Adipocyte (in vitro differentiated cells): ENCODE measurements at regions not wholly inside any gene's neighbourhood (a gene's known extent, or its start where the extent isn't known, plus 50 kb on each side); places are given as distances from the start of the nearest gene placed in this dataset.

Experiments used
- DNase-seq: peaks from one replicate; pipeline ENCODE4 v3.0.0-alpha.2; 2015; ENCODE audit warnings: low read depth
- H3K27me3 ChIP-seq: replicated peaks from 2 replicates; pipeline ENCODE4 v1.7.0; 2013; ENCODE audit warnings: mild to moderate bottlenecking, low read length, moderate library complexity; ENCODE audit not compliant: control insufficient read depth, insufficient read depth
- H3K36me3 ChIP-seq: 2 replicates; pipeline ENCODE4 v1.7.0; 2013; ENCODE audit warnings: low read length, mild to moderate bottlenecking, moderate library complexity; ENCODE audit not compliant: control insufficient read depth, insufficient read depth, severe bottlenecking
- H3K4me1 ChIP-seq: 2 replicates; pipeline ENCODE4 v1.7.0; 2013; ENCODE audit warnings: mild to moderate bottlenecking, low read length, moderate library complexity; ENCODE audit not compliant: control insufficient read depth, insufficient read depth
- H3K4me3 ChIP-seq: 2 replicates; pipeline ENCODE4 v1.7.0; 2013; ENCODE audit warnings: mild to moderate bottlenecking, low read length, moderate library complexity
- H3K9ac ChIP-seq: 2 replicates; pipeline ENCODE4 v1.7.0; 2013; ENCODE audit warnings: mild to moderate bottlenecking, low read length, moderate library complexity
- H3K9me3 ChIP-seq: 2 replicates; pipeline ENCODE4 v1.7.0; 2013; ENCODE audit warnings: mild to moderate bottlenecking, low read length, moderate library complexity; ENCODE audit not compliant: control insufficient read depth

DNA sequence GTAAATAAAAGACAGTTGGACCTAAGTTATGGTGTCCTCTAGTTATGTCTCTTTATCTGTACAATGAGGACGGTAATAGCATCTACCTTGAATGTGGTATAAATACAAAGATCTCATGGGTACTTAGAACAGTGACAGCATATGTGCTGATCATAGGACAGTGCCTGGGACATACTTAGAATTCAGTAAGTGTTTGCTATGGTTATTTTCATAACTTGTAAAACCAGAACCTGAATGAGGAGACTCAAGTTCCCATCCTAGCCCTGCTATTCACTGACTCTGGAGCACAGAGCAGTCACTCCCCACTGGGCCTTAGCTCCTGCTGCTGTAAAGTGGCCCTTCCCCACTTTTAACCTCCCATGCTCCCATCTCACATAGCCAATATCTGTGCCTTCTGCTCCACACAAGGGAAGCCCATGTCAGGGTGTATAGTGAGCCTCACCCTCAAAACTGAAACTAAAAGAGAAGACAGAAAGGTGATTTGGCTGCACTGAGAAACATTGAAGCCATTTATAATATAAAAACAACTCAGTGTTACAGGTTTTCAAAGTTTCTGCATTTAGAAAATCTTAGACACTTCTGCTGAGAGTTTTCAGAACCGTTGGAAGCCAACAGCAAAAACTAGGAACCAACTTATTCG lies 225.4 kb upstream of the UBE2E2 start:
- Histone ChIP-seq H3K4me3 (no peak overlapping the region), H3K9ac (no peak overlapping the region), H3K36me3 (no peaks in the 10 kb centered on the region), H3K9me3 (no peaks in the 10 kb centered on the region), H3K27me3 (no peaks in the 10 kb centered on the region), H3K4me1 (no peaks in the 10 kb centered on the region)
- DNase-seq, result no peak

DNA sequence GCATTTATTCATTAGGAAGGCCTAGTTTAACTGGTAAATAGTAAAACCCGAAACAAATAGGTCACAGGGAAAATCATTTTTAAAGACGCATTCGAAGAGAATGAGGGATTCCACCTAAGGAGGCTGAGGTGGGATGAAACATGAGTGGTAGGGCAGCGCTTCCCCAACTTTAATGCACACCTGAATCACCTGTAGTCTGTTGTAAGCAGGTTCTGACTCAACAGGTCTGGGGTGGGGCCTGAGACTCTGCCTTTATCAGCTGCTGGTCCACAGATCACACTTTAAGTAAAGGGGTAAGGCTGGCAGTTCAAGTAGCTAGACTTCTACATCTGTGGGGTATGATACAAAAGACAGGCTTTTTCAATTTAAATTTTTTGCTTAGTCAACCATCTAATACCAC lies 223.5 kb upstream of the UBE2E2 start:
- Histone ChIP-seq H3K9me3 (no peaks in the 10 kb centered on the region), H3K4me1 (peaks cover 7% of the 10 kb centered on the region), H3K4me3 (no peak overlapping the region), H3K36me3 (no peaks in the 10 kb centered on the region), H3K27me3 (no peaks in the 10 kb centered on the region), H3K9ac (no peak overlapping the region)
- peak; percentile 32 for DNase-seq

DNA sequence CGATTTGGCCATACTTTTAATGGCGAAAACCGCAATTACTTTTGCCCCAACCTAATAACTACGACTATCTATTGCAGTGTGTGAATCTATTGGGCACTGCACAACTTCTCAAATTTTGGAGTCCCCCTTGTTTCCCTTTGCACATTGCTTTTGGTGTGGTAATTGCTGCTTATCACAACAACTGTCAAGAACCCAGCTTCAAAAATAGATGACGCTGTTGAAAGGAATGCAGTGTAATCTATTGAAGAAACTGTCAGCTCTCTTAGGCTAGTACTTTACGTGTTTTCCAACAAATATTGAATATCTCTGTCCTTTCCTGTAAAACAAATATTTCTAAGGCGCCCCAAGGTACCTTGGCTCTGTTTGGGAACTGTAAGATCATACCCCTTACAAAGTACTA lies 222.8 kb upstream of the UBE2E2 start:
- no peaks in the 10 kb centered on the region for H3K36me3 ChIP-seq
- DNase-seq, result peak; percentile 28
- H3K9ac ChIP-seq, result no peak overlapping the region
- H3K4me1 ChIP-seq, result peaks cover 7% of the 10 kb centered on the region
- no peak overlapping the region for H3K4me3 ChIP-seq
- H3K27me3 ChIP-seq, result no peaks in the 10 kb centered on the region
- peaks cover 2% of the 10 kb centered on the region for H3K9me3 ChIP-seq

DNA sequence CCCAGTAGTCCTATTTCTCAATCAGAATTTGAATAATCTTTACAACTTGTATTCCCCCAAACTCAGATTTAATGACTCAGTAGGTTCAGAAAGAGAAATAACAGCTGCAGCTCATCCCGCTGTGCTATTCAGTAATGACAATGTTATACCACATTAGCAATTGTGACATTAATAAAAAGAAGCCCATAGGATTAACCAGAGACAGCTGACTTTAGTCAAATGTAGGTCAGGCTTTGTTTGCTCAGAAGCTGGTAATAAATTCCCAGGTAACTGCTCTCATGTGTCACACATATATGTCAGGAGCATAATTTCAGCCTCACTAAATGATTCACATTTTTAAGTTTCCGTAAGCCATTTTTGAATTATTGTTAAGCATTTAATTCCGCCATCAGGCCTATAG lies 222.0 kb upstream of the UBE2E2 start:
- no peak overlapping the region for H3K4me3 ChIP-seq
- no peak overlapping the region for H3K9ac ChIP-seq
- H3K9me3 ChIP-seq, result peaks cover 10% of the 10 kb centered on the region
- DNase-seq, result no peak
- no peaks in the 10 kb centered on the region for H3K27me3 ChIP-seq
- H3K4me1 ChIP-seq, result peaks cover 7% of the 10 kb centered on the region
- no peaks in the 10 kb centered on the region for H3K36me3 ChIP-seq

DNA sequence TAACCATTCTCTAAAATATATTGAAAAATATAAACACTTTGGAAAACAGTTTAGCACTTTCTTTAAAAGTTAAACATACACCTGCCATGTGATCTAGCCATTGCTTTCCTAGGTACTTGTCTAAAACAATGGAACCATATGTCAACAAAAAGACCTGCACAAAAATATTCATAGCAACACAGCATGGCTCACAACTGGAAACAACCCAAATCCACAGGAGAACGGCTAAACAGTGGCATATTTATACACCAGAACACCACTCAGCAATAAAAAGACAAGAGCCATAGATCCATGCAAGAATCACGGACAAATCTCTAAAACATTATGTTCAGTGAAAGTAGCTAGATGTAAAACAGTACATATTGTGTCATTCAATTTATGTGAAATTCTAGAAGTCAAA lies 221.3 kb upstream of the UBE2E2 start:
- H3K9me3 ChIP-seq, result peaks cover 13% of the 10 kb centered on the region
- H3K36me3 ChIP-seq, result no peaks in the 10 kb centered on the region
- peaks cover 7% of the 10 kb centered on the region for H3K4me1 ChIP-seq
- H3K27me3 ChIP-seq, result no peaks in the 10 kb centered on the region
- no peak overlapping the region for H3K4me3 ChIP-seq
- no peak for DNase-seq
- H3K9ac ChIP-seq, result no peak overlapping the region

DNA sequence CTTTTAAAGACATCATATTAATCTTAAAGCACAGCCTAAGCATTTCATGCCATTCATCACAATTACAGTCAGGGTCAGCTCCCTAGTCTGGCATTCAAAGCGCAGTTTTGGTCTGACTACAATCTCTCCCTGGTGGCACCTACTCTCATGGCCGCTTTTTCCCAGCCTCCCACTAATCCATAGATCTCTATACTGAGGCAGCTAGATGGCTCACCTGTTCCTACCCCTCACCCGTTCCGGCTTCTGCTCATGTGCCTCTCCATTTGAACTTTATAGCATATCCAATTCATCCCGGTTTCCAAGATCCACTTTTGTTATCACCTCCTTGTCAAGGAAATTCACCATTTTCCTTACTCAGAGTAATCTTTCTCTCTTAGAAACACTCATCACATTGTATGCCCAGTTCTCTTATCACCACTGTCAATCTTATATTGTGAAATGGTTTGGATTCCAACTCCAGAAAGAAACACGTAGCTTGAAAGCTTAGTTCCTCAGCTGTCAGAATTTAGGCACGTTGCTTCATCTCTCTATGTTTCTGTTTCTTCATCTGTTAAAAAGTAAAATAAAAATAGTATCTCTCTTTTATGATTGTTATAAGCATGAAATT lies 220.0 kb upstream of the UBE2E2 start:
- Histone ChIP-seq H3K27me3 (no peaks in the 10 kb centered on the region), H3K4me3 (no peak overlapping the region), H3K36me3 (no peaks in the 10 kb centered on the region), H3K9ac (no peak overlapping the region), H3K4me1 (peaks cover 7% of the 10 kb centered on the region), H3K9me3 (peaks cover 13% of the 10 kb centered on the region)
- peak; percentile 81 for DNase-seq

DNA sequence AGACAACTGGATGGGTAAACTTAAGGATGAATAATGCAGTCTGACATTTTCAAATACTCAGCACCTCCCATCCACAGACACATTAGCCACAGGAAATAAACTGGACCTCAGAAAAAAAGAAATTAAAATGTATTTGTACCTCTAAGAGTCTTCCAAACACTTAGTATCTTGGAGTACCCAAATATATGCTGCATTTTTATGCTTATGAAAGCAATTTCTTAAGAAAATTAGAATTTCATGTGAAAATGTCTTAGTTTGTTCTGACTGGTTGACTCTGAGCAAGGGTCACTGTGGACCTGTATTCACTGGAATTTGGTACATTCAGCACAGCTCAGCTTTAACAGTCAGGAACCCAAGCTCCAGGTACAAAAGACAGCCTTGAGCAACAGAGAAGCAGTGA lies 216.2 kb upstream of the UBE2E2 start:
- no peak overlapping the region for H3K4me3 ChIP-seq
- peaks cover 13% of the 10 kb centered on the region for H3K4me1 ChIP-seq
- peaks cover 13% of the 10 kb centered on the region for H3K9me3 ChIP-seq
- H3K9ac ChIP-seq, result no peak overlapping the region
- DNase-seq, result no peak
- H3K36me3 ChIP-seq, result no peaks in the 10 kb centered on the region
- H3K27me3 ChIP-seq, result no peaks in the 10 kb centered on the region

DNA sequence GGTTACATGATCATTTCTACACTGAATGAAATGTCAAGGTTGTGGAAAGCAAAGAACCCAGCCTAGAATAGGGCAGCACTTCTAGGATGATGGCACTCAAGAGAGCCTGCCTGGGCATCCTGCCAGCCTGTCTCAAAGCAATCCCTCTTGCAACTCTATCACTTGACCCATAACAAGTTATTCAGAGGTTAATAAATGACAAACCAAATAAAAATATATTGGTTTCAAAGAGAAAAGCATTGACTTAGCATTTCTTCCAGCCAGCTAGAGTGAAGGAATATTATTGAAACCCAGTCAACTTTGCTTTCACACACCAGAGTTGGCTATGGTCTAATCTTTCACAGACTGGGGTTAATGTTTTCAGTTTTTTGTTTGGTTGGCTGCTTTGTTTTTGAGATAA lies 214.6 kb upstream of the UBE2E2 start:
- Histone ChIP-seq H3K36me3 (no peaks in the 10 kb centered on the region), H3K9ac (no peak overlapping the region), H3K4me3 (no peak overlapping the region), H3K4me1 (peaks cover 6% of the 10 kb centered on the region), H3K9me3 (peaks cover 13% of the 10 kb centered on the region), H3K27me3 (no peaks in the 10 kb centered on the region)
- DNase-seq, result peak; percentile 60

DNA sequence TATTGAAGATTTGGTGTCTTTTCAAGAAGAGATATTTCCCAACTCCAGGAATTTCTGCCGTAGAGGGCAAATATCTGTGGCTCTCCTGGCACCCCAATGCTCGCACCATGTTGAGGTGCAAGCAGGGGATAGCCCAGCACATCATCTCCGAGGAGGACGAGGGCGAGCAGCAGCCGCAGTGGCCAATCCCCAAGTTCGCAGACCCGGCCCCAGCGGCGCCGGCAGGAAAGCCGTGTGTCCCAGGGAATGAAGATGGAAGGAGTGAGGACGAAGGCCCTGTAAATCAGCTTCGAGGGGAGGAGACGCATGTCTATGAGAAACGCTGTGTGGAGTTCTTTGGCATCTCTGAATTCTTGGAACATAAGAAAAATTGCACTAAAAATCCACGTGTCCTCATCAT lies 213.4 kb upstream of the UBE2E2 start:
- Histone ChIP-seq H3K4me1 (peaks cover 6% of the 10 kb centered on the region), H3K4me3 (no peak overlapping the region), H3K9me3 (peaks cover 13% of the 10 kb centered on the region), H3K27me3 (no peaks in the 10 kb centered on the region), H3K9ac (no peak overlapping the region), H3K36me3 (no peaks in the 10 kb centered on the region)
- DNase-seq, result no peak

DNA sequence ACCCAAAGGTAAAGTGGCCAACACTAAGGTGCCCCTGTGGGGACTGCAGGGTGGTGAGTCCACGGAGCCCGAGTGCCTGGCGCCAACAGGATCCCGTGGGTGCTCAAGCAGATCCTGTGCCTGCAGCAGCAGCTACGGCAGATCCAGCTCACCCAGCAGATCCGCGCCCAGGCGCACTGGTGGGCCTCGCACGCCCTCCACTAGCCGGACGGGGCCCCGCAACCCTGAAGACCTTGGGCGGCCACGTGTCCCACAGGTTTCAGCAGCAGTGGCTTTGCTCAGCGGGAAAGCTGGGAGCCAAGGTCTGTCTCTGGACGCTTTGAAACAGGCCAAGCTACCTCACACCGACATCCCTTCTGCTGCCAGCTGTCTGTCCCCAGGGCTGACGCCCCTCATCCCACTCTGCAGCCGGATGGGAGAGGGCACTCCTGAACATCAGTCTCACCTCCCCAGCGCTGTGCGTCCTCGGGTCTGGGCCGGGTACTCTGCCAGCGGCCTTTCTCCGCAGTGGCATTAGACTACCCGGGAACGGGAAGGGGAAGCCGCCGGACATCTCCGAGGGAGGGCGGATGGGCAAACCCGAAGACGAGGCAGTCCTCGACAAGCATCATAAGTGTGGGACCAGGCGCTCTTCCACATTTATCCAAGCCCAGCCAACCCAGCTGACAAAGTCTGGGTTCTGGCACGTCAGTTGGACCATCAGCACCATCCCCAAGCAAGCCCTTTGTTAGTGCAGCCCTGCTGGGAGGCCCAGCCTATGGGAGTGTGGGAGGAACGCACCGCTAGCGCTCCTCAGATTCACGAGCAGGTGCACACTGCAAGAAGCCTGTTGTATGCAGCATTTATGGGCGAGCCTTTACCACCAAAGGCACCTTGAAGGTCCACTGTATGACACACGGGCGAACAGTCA lies 212.6 kb upstream of the UBE2E2 start:
- no peak overlapping the region for H3K9ac ChIP-seq
- H3K4me1 ChIP-seq, result peaks cover 6% of the 10 kb centered on the region
- no peaks in the 10 kb centered on the region for H3K27me3 ChIP-seq
- DNase-seq, result no peak
- H3K36me3 ChIP-seq, result no peaks in the 10 kb centered on the region
- no peak overlapping the region for H3K4me3 ChIP-seq
- peaks cover 9% of the 10 kb centered on the region for H3K9me3 ChIP-seq

DNA sequence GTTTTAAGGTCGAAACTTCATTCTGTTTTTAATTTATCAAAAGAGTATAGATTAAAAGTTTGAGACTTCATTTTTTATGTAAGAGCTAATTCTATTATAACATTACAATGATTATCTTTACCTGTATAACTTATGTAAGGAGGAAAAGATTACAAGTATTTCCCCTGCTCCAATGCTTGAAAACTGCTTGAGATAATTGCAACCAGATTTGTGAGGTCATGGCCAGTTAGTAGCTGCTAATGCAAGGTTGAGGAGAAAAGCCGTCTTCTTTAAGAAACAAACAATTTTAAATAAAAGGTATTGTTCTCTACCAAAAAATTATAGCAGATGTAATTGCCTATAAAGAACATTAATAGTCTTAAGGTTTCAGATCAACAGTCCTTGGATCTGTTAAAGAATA lies 208.3 kb upstream of the UBE2E2 start:
- no peaks in the 10 kb centered on the region for H3K27me3 ChIP-seq
- no peaks in the 10 kb centered on the region for H3K36me3 ChIP-seq
- H3K9ac ChIP-seq, result no peak overlapping the region
- H3K9me3 ChIP-seq, result peaks cover 5% of the 10 kb centered on the region
- no peak overlapping the region for H3K4me3 ChIP-seq
- peaks cover 4% of the 10 kb centered on the region for H3K4me1 ChIP-seq
- peak; percentile 51 for DNase-seq
